ENCODE measurements at regions not wholly inside any gene's neighbourhood (a gene's known extent, or its start where the extent isn't known, plus 50 kb on each side); places are given as distances from the start of the nearest gene placed in this dataset.
"Not testable (repeated sequence)": the region's sequence is repeated elsewhere in the genome, so short reads cannot be mapped to it uniquely, and the experiment has no call there.

DNA sequence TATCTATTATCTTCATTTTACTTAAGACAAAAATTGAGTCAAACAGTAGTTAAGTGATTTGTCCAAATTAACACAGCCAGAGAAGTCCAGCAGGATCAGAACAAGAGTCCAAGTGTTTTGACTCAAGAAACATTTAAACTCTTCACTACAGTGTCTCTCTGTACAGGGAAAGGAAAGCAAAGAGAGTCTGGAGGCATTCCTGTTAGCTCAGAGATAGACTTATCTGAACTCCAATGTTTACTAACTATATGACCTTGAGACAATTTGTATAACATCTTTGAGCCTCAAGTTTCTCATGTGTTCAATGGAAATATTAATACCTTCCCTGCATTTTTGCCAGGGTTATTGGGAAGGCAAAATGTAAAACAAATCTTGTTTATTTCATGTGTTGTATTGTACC is 849.1 kb downstream of the DIPK2A start:
- DNase-seq (no peak), ATAC-seq (no peak)
- Mint-ChIP-seq H3K9me3 (ENCODE audit: insufficient read depth) (no peaks in the 10 kb centered on the region), H3K27ac (no peak overlapping the region), H3K27me3 (ENCODE audit: low read depth) (no peaks in the 10 kb centered on the region), H3K36me3 (ENCODE audit: low read depth) (no peaks in the 10 kb centered on the region), H3K4me1 (ENCODE audit: low read depth) (no peaks in the 10 kb centered on the region), H3K4me3 (no peak overlapping the region)
- ChIA-PET CTCF (no interaction called here), POLR2A (no interaction called here)

DNA sequence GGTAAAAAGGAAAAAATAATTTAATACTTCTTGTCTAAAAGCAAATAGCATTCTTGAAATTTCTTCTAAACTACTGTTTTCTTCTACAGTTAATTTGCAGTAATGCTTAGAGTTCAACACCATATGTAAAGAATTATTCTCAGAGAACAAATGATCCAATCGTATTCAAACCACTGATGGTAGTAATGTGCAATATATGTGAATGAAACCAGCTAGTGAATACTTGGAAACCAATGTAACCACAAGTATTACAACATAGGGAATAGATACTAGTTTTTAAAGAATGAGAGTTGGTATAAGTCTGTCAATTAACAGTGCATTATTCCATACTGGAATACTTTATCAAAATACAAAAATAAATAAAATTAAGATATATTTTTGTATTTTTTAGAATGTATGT is 850.0 kb downstream of the DIPK2A start:
- no peaks in the 10 kb centered on the region for H3K9me3 Mint-ChIP-seq (ENCODE audit: insufficient read depth)
- H3K36me3 Mint-ChIP-seq (ENCODE audit: low read depth): no peaks in the 10 kb centered on the region
- no peaks in the 10 kb centered on the region for H3K4me1 Mint-ChIP-seq (ENCODE audit: low read depth)
- H3K4me3 Mint-ChIP-seq: no peak overlapping the region
- H3K27ac Mint-ChIP-seq: no peak overlapping the region
- ChIA-PET CTCF (no interaction called here), POLR2A (no interaction called here)
- no peaks in the 10 kb centered on the region for H3K27me3 Mint-ChIP-seq (ENCODE audit: low read depth)
- DNase-seq: no peak
- ATAC-seq: no peak

DNA sequence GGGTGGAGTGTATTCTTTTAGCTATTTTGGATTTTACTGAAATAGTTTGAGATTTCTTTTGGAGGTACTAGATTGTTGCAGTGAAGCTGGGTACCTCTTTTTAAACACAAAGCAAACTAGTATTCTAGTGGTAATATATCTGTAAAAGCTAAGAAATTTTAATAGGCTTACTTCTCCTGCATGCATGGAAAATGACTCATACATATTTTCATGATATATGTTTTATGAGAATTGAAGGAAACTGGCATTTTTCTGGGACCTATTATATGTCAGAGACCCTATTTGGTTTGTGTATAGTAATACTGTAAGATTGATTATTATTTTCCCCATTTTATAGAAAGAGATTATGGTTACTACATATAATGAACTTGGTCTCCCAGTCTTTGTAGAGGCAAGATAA is 851.0 kb downstream of the DIPK2A start:
- POLR2A ChIA-PET: no interaction called here
- H3K9me3 Mint-ChIP-seq (ENCODE audit: insufficient read depth): no peaks in the 10 kb centered on the region
- CTCF ChIA-PET: no interaction called here
- no peaks in the 10 kb centered on the region for H3K36me3 Mint-ChIP-seq (ENCODE audit: low read depth)
- no peak overlapping the region for H3K27ac Mint-ChIP-seq
- H3K4me3 Mint-ChIP-seq: no peak overlapping the region
- H3K4me1 Mint-ChIP-seq (ENCODE audit: low read depth): no peaks in the 10 kb centered on the region
- H3K27me3 Mint-ChIP-seq (ENCODE audit: low read depth): no peaks in the 10 kb centered on the region
- DNase-seq: no peak
- ATAC-seq: no peak

DNA sequence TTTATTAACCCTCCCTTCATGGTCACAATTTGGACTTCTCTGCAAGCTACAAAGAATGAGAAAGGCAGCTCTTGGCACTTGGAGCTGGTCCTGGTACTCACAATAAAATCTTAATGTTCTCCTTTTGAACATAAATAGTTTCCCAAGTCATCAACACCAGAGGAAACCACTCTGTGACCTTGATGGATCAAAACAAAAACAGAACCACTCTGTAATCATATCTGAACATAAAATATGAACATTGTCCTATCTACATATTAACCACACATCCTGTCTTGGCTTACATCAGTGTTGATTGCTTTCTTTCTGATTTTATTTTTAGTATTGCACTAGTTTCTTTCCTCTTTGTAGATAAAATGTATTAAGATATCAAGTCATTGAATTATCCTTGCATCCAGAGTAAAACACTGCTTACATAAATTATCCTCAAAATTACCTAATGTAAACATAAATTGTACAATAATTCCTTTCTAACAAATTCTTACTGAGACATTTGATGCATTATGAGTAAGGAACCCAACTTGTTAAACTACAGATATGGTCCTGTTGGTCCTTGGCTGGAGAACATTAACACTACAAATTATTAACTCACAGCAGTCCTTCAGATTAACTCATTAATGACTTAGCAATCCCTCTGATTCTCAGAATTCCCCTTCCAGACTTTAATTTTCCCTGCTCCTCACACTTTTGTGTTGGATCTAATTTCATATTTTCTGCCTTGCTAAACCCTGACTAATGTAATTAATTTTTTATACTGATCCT is 860.5 kb downstream of the DIPK2A start:
- ATAC-seq (no peak), DNase-seq (no peak)
- ChIA-PET CTCF (no interaction called here), POLR2A (no interaction called here)
- Mint-ChIP-seq H3K4me3 (no peak overlapping the region), H3K36me3 (ENCODE audit: low read depth) (no peaks in the 10 kb centered on the region), H3K27me3 (ENCODE audit: low read depth) (no peaks in the 10 kb centered on the region), H3K4me1 (ENCODE audit: low read depth) (no peaks in the 10 kb centered on the region), H3K27ac (no peak overlapping the region), H3K9me3 (ENCODE audit: insufficient read depth) (peaks cover 13% of the 10 kb centered on the region)

DNA sequence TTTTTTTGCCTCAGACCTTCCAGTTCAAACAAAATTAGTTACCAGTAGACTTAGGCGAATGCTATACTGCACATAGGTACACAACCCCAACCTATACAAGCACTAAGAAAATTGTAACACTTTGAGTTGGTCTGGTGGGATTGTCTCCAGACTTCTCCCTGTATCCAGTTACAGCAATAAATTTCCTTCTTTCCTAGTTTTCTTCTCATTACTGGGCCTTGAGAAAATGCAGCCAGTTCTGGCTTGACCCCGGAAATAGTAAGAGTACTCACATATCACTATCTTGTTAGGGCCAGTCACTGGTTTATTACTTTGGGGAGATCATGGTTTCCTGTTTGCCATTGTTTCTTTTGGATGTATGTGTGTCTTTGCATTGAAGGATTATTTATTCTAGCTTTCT is 868.4 kb downstream of the DIPK2A start:
- CTCF ChIA-PET: no interaction called here
- ATAC-seq: no peak
- no peaks in the 10 kb centered on the region for H3K27me3 Mint-ChIP-seq (ENCODE audit: low read depth)
- no peaks in the 10 kb centered on the region for H3K36me3 Mint-ChIP-seq (ENCODE audit: low read depth)
- POLR2A ChIA-PET: no interaction called here
- no peak overlapping the region for H3K4me3 Mint-ChIP-seq
- H3K27ac Mint-ChIP-seq: no peak overlapping the region
- H3K4me1 Mint-ChIP-seq (ENCODE audit: low read depth): no peaks in the 10 kb centered on the region
- peaks cover 7% of the 10 kb centered on the region for H3K9me3 Mint-ChIP-seq (ENCODE audit: insufficient read depth)
- DNase-seq: no peak

DNA sequence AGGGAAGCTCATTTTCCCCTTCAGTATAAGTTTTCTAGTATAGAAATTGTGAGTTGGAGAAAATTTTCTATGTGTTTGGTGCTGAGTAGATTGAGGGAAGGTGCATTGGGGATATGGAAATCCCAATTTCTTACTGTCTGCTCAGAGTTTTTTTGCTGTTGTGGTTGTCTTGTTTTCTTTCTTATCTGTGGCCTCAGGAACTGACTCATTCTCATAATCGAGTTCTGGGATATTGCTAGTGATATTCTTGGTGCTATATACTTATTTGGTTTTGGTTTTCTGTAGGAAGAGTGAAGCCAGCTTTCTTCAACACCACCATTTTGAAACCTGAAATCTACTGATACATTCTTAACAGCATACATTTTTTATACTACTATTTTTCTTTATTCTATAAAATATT is 869.2 kb downstream of the DIPK2A start:
- DNase-seq (no peak), ATAC-seq (no peak)
- ChIA-PET CTCF (no interaction called here), POLR2A (no interaction called here)
- no peak overlapping the region for H3K27ac Mint-ChIP-seq
- peaks cover under 1% of the 10 kb centered on the region for H3K9me3 Mint-ChIP-seq (ENCODE audit: insufficient read depth)
- no peaks in the 10 kb centered on the region for H3K27me3 Mint-ChIP-seq (ENCODE audit: low read depth)
- no peak overlapping the region for H3K4me3 Mint-ChIP-seq
- H3K4me1 Mint-ChIP-seq (ENCODE audit: low read depth): no peaks in the 10 kb centered on the region
- H3K36me3 Mint-ChIP-seq (ENCODE audit: low read depth): no peaks in the 10 kb centered on the region

DNA sequence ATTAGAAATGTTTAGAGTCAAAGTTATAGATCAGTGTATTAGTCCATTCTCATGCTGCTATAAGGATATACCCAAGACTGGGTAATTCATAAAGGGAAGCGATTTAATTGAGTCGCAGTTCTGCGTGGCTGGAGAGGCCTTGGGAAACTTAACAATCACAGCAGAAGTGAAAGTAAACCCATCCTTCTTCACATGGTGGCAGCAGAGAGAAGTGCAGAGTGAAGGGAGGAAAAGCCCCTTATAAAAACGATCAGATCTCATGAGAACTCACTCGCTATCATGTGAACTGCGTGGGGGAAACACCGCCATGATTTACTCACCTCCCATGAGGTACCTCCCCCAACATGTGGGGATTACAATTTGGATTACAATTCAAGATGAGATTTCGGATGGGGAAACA is 871.5 kb downstream of the DIPK2A start:
- no peaks in the 10 kb centered on the region for H3K9me3 Mint-ChIP-seq (ENCODE audit: insufficient read depth)
- no peak for DNase-seq
- ChIA-PET POLR2A (no interaction called here), CTCF (no interaction called here)
- no peaks in the 10 kb centered on the region for H3K4me1 Mint-ChIP-seq (ENCODE audit: low read depth)
- ATAC-seq: no peak
- no peak overlapping the region for H3K27ac Mint-ChIP-seq
- H3K36me3 Mint-ChIP-seq (ENCODE audit: low read depth): no peaks in the 10 kb centered on the region
- no peak overlapping the region for H3K4me3 Mint-ChIP-seq
- H3K27me3 Mint-ChIP-seq (ENCODE audit: low read depth): no peaks in the 10 kb centered on the region

DNA sequence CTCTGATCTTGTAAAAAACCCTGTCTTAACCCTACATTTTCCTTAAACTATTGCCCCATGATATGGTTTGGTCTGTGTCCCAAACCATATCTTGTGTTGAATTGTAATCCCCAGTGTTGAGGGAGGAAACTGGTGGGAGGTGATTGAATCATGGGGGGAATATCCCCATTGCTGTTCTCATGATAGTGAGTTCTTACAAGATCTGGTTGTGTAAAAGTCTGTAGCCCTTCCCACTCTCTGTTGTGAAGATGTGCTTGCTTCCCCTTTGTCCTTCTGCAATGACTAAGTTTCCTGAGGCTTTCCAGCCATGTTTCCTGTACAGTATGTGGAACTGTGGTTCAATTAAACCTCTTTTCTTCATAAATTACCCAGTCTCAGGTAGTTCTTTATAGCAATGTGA is 881.4 kb downstream of the DIPK2A start:
- no peaks in the 10 kb centered on the region for H3K36me3 Mint-ChIP-seq (ENCODE audit: low read depth)

DNA sequence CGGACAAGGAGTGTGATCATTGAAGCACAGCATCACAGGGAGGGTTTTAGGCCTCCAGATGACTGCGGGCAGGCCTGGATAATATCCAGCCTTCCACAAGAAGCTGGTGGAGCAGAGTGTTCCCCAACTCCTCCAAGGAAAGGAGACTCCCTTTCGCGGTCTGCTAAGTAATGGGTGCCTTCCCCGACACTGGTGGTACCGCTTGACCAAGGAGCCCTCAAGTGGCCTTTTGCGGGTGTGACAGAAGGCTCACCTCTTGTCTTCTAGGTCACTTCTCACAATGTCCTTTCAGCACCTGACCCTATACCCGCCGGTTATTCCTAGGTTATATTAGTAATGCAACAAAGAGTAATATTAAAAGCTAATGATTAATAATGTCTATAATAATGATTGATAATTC is 882.4 kb downstream of the DIPK2A start:
- ATAC-seq; CTCF ChIA-PET; H3K36me3 Mint-ChIP-seq (ENCODE audit: low read depth); H3K4me1 Mint-ChIP-seq (ENCODE audit: low read depth); POLR2A ChIA-PET; H3K9me3 Mint-ChIP-seq (ENCODE audit: insufficient read depth); H3K27ac Mint-ChIP-seq; H3K27me3 Mint-ChIP-seq (ENCODE audit: low read depth); DNase-seq; H3K4me3 Mint-ChIP-seq: not testable (repeated sequence)

More for the DNA sequence above, 881.4 kb downstream of the DIPK2A start:
- no peak overlapping the region for H3K4me3 Mint-ChIP-seq
- ChIA-PET CTCF (no interaction called here), POLR2A (no interaction called here)
- no peak overlapping the region for H3K27ac Mint-ChIP-seq
- DNase-seq: no peak
- no peak for ATAC-seq
- H3K4me1 Mint-ChIP-seq (ENCODE audit: low read depth): no peaks in the 10 kb centered on the region
- H3K27me3 Mint-ChIP-seq (ENCODE audit: low read depth): no peaks in the 10 kb centered on the region
- no peaks in the 10 kb centered on the region for H3K9me3 Mint-ChIP-seq (ENCODE audit: insufficient read depth)

DNA sequence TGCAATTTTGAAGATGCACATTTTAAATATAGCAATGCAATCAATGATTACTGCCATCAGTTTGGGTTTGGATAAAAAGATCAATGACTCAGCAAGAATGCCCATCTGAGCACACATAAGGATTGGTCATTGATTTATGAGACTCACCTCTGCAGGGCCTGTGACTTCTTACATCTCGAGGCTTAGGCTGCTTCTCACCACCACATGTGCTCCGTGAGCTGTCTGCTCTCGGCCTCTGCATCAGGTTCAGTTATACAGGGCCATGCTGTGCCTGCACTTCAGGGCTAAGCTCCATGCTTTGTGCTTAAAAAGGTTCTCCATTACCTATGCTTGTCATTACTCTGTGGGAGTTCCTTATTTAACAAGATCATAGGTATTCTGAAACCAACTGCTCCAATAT is 887.5 kb downstream of the DIPK2A start:
- H3K27ac Mint-ChIP-seq: no peak overlapping the region
- H3K27me3 Mint-ChIP-seq (ENCODE audit: low read depth): no peaks in the 10 kb centered on the region
- ATAC-seq (no peak), DNase-seq (no peak)
- no peak overlapping the region for H3K4me3 Mint-ChIP-seq
- H3K36me3 Mint-ChIP-seq (ENCODE audit: low read depth): no peaks in the 10 kb centered on the region
- ChIA-PET POLR2A (no interaction called here), CTCF (no interaction called here)
- H3K9me3 Mint-ChIP-seq (ENCODE audit: insufficient read depth): no peaks in the 10 kb centered on the region
- H3K4me1 Mint-ChIP-seq (ENCODE audit: low read depth): no peaks in the 10 kb centered on the region

DNA sequence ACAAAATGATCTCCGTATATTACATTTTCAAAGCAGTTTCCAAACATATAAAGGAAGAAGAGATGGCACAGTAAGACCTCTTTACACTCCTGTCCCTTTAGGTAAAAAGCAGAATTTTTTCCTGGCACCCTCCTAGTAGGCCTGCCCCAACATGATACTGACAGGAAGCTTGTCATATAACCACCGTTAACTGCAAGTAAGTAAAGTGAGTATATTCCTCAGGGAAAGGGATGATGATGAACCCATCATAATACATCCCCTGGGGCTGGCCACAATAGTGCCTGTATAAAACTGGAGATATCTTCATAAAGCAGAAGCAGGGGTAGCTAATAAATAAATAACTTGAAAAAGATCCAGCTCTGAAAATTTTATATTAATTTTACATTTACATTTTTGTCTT is 893.0 kb downstream of the DIPK2A start:
- ATAC-seq (no peak), DNase-seq (no peak)
- Mint-ChIP-seq H3K36me3 (ENCODE audit: low read depth) (no peaks in the 10 kb centered on the region), H3K27me3 (ENCODE audit: low read depth) (no peaks in the 10 kb centered on the region), H3K27ac (no peak overlapping the region), H3K9me3 (ENCODE audit: insufficient read depth) (no peaks in the 10 kb centered on the region), H3K4me3 (no peak overlapping the region), H3K4me1 (ENCODE audit: low read depth) (no peaks in the 10 kb centered on the region)
- ChIA-PET POLR2A (no interaction called here), CTCF (no interaction called here)

DNA sequence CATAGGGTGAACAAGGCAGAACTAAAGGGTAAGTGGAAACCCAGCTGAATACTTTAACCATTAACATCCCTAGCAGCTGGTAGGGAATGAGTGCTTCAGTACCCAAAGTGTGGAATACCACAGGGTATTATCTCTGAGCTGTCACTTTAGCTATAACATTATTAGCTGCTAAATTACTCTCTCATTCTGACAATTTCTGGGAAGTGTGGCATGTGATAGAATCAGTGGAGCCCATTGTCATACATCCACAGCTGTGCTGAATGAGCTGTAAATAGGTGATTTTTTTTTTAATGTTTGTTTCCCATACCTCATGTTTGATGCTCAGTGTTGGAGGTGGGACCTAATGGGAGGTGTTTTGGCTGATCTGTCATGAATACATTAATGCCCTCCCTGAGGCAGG is 894.3 kb downstream of the DIPK2A start:
- DNase-seq (no peak), ATAC-seq (no peak)
- Mint-ChIP-seq H3K4me1 (ENCODE audit: low read depth) (no peaks in the 10 kb centered on the region), H3K9me3 (ENCODE audit: insufficient read depth) (no peaks in the 10 kb centered on the region), H3K36me3 (ENCODE audit: low read depth) (no peaks in the 10 kb centered on the region), H3K27ac (no peak overlapping the region), H3K4me3 (no peak overlapping the region), H3K27me3 (ENCODE audit: low read depth) (no peaks in the 10 kb centered on the region)
- POLR2A ChIA-PET: no interaction called here
- CTCF ChIA-PET: no interaction called here

DNA sequence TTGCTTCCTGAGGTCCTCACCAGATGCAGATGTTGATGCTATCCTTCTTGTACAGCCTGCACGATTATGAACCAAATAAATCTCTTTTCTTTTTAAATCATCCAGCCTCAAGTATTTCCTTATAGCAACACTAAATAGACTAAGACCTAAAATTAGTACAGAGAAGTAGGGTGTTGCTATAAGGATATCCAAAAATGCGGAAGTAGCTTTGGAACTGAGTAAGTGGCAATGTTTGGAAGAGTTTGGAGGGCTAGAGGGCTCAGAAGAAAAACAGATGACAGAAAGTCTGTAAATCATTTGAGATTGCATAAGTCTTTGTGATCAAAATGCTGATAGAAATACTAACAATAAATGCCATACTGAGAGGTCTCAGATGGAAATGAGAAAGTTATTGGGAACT is 894.9 kb downstream of the DIPK2A start:
- POLR2A ChIA-PET: no interaction called here
- H3K9me3 Mint-ChIP-seq (ENCODE audit: insufficient read depth): no peaks in the 10 kb centered on the region
- CTCF ChIA-PET: no interaction called here
- no peak for ATAC-seq
- no peak for DNase-seq
- H3K27ac Mint-ChIP-seq: no peak overlapping the region
- H3K36me3 Mint-ChIP-seq (ENCODE audit: low read depth): no peaks in the 10 kb centered on the region
- no peak overlapping the region for H3K4me3 Mint-ChIP-seq
- H3K27me3 Mint-ChIP-seq (ENCODE audit: low read depth): no peaks in the 10 kb centered on the region
- H3K4me1 Mint-ChIP-seq (ENCODE audit: low read depth): no peaks in the 10 kb centered on the region
